Muscle of arm (tissue), 1 donor: ENCODE measurements at regions not wholly inside any gene's neighbourhood (a gene's known extent, or its start where the extent isn't known, plus 50 kb on each side); places are given as distances from the start of the nearest gene placed in this dataset.
"Not testable (repeated sequence)": the region's sequence is repeated elsewhere in the genome, so short reads cannot be mapped to it uniquely, and the experiment has no call there.

Experiments
- DNase-seq: peaks from one replicate; pipeline ENCODE4 v3.0.0-alpha.2; 2013

DNA sequence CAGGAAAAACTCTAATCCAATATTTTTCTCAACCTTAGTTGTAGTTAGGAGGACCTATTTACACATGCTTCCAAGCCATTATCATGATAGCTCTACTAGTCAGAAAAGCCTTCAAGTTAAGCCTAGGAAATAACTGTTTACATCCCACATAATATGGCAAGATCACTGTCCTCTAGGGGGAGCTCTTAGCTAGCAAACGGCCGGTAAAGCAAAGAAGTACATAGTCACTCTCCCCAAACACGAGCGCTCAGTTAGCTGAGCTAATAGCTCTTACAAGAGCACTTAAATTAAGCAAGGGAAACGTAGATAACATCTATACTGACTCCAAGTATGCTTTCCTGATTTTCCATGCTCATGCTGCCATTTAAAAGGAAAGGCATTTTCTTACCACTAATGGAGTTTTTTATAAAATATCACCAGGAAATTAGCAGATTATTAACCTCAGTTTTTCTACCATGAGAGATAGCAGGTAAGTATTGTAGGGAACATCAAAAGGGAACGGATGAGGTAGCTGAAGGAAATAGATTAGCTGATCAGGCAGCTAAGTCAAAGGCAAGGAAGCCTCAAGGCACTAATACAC, 100.6 kb upstream of the PABPC3 start:
- peak; percentile 69 for DNase-seq

GRCh38 chr13:24997367-24997967, 98.5 kb upstream of the PABPC3 start:
- DNase-seq: peak; percentile 28

DNA sequence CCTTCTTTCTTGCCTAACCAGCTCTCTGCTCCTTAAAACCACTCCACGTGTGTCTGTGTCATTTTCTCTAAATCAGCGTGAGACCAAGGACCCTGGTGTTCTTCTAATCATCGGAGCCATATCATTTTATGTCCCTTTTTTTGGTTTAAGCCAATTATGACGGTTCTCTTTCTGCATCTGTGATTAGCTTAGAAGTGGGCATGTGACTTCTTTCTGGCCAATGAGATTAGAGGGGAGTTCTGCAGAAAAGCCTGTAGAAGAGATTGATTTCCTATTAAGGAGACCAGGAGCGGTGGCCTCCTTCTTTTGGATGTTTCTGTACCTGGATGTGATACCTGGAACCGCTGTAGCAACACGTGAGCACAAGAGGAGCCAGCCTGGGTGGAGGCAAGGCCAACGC, 97.5 kb upstream of the PABPC3 start:
- no peak for DNase-seq

- DNase-seq: no peak
These were observed 94.3 kb upstream of the PABPC3 start for GRCh38 chr13:25001476-25002206.

DNA sequence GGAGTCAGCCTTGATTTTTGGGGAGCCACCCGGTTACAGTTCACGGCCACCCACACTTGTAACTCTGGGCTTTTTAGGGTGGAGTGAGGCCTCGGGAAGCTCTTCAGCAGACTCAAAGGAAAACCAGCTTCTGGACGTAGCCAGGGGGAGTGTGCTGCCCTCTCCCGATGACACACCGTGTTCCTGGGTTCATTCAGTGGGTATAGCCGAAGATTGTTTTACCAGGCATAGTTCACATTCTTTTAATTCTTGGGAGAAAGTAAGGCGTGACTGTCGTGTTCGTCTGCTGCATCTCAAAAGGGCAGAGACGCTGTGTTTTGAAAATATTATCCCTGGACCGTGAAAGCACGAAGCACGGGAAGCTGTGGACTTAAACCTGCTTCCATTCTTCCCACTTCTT, 93.6 kb upstream of the PABPC3 start:
- DNase-seq: not testable (repeated sequence)

GRCh38 chr13:25004489-25004888, 91.4 kb upstream of the PABPC3 start:
- DNase-seq: not testable (repeated sequence)

DNA sequence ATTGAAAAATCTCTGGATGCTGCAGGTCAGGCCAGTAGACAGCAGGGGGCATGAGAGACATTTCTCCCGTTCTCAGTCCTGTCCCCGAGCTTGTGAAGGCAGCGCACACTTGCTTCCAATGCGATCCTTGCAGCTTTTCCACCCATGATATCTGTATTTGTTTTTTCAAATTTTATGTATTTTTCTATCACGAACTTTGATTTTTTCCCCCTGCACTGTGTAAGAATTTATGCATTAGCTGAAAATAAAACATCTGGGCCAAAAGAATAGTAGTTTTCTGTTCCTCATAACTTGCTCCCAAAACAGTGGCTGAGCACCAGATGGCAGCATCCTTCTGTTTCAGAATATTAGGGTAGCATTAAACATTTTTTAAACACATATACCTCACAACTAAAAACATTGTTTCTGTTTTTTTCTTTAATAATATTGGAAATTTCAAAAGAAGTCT, 90.9 kb upstream of the PABPC3 start:
- peak; percentile 36 for DNase-seq

GRCh38 chr13:25007389-25007788, 88.5 kb upstream of the PABPC3 start:
- not testable (repeated sequence) for DNase-seq

- DNase-seq: not testable (repeated sequence)
These were observed 81.5 kb upstream of the PABPC3 start for GRCh38 chr13:25014398-25014973.

DNA sequence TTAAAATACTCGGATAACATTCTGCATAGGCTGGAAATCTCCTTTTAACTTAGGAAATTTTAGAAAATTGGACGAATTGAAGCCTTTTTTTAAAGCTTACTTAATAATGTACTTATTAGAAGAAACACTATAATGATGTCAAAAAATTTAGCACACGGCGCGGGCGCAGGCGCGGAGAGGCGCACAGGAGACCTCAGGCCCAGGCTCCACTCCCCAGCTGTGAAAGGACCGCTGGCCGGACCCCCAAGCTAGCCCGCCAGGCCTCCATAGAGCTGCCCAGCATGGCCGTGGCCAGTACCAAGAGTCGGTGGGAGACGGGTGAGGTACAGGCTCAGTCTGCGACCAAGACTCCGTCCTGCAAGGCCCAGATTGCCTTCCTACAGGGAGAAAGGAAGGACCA, 78.8 kb upstream of the PABPC3 start:
- DNase-seq: not testable (repeated sequence)

DNA sequence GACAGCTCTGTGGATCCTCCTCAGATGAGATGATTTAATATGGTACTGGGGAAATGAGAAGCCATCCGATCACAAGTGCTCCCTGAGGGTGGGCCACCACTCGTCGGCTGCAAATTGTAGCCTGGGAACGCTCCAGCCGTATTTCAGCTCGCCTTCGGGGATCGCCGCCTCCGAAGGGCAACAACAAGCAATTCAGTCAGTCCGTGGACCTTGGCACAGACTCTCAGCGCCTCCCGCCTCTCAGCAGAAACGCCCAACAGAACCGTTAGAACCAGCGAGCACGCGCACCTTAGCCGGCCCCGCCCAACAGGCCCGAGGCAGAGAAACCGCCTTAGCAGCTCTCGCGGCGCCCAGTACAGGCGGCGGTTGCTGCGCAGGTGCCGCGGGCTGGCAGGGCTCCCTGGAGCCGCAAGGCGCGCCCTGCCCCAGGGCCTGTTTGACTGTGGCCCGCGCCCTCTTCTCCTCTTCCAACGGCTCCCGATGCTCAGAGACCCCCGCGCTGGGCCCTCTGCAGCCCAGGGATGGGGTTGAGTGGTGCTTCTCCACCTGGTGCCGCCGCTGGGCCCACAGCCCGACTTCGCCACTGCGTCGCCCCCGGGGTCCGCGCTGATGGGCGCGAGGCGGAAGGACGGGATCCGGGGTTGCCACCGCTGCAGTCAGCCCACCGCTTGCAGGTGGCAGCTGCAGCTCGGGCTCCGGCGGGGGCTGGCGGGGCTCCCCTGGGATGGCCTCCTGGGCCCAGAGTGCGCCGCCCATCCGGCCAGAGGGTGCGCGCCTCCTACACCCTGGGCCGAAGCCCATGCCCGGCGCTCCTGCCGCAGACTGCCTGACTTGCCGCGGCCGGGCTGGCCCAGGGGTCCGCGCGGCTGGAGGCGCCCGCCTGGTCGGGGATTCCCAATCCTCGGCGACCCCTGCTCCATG, 77.9 kb upstream of the PABPC3 start:
- not testable (repeated sequence) for DNase-seq

DNA sequence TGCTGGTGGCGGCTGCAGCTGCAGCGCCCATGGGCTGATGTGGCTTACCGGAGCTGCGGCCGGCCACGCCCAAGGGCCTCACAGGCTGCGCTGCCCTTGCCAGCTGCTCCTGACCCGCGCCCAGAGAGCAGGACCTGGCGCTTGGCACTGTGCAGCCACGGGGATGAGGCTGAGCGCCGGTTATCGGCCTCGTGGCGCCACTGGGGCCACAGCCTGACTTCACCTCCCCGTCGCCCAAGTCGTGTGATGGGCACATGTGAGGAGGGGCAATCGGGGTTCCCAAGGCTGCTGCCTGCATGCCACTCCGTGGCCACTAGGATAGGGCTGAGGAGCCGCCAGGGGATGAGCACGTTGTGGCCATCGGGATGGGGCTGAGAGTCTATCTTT, 77.2 kb upstream of the PABPC3 start:
- no peak for DNase-seq

GRCh38 chr13:25019741-25020140, 76.2 kb upstream of the PABPC3 start:
- DNase-seq: not testable (repeated sequence)

- DNase-seq: no peak
These were observed 71.8 kb upstream of the PABPC3 start for GRCh38 chr13:25024175-25024574.

DNA sequence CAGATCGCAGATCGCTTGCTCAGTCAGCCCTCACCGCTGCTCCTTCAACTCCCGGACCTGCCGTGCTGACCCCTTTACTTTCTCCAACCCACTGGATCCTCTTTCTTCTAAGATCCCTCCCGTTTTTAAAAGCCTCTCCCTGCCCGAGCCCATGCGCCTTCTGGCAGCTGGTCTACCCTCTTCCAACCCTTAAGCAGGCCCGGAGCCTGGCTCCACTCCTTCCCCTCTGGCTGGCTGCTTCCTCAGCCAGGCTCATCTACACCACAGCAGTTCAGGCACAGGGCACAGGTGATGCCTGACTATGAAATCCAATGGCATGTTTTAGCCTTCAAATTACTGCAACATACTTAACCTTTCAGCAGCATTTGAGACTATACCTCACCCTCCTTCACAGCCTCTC, 63.8 kb upstream of the PABPC3 start:
- no peak for DNase-seq

- DNase-seq: no peak
These were observed 61.8 kb upstream of the PABPC3 start for GRCh38 chr13:25034173-25034572.

DNA sequence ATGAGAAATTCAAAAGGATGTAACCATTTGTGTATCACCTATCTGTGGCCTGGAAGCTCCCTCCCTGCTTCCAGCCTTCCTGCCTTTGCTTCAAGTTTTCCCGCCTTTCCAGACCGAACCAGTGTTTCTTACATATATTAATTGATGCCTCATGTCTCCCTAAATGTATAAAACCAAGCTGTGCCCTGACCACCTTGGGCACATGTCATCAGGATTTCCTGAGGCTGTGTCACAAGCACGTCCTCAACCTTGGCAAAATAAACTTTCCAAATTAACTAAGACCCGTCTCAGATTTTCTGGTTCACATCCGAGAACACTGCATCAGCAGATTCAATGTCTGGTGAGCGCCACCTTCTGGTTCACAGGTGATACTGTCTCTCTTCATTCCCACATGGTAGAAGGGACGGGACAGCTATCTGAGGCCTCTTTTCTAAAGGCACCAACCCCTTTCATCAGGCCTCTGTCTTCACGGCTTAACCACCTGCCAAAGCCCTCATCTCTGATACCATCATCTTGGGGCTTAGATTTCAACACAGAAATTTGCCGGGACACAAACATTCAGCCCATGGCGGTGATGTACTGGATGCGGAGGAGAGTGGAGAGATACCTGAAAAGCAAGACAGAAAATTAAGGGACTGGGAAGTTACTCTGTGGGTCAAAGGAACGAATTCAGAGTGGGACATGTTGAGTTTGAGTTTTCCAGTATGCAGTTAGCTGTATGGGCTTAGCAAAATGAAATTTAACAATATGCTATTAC, 58.7 kb upstream of the PABPC3 start:
- peak; percentile 56 for DNase-seq

- no peak for DNase-seq
These were observed 53.6 kb upstream of the PABPC3 start for GRCh38 chr13:25042151-25042865.

DNA sequence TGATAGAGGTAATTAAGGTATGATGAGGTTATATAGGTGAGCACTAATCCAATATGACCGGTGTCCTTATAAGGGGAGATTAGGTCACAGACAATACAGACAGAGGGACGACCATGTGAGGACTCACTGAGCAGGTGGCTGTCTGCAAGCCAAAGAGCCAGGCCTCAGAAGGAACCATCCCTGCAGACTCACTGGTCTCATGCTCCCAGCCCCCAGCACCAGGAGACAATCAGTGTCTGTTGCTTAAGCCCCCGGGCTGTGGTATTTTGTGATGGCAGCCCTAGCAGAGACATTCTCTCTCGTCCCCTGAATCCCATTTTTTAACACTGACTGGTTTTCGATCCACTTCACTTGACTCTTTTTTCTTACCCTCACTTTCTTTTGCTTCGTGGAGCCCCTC, 51.9 kb upstream of the PABPC3 start:
- DNase-seq: no peak
